ENCODE measurements at regions not wholly inside any gene's neighbourhood (a gene's known extent, or its start where the extent isn't known, plus 50 kb on each side); places are given as distances from the start of the nearest gene placed in this dataset.

DNA sequence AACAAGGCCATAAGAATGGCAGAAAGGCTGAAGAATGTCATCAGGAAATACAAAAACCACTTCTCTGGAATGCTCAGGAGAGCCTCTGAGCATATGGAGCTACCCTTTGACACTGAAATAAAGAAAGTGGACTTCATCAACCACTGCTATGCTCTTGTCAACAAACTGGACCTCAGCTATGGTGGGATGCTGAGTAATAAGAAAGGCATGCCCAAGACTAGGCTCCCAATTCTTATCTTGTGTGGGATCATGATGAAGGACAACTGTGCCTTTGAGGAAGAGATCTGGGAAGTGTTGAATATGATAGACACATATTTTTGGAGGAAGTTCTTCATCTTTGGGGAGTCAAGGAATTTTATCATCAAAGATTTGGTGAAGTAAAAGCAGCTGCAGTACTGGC lies 86.9 kb upstream of the MAGEB16 start:
- H3K4me1 ChIP-seq (ENCODE audit: control insufficient read depth, low read depth, low read length) = no peaks in the 10 kb centered on the region

DNA sequence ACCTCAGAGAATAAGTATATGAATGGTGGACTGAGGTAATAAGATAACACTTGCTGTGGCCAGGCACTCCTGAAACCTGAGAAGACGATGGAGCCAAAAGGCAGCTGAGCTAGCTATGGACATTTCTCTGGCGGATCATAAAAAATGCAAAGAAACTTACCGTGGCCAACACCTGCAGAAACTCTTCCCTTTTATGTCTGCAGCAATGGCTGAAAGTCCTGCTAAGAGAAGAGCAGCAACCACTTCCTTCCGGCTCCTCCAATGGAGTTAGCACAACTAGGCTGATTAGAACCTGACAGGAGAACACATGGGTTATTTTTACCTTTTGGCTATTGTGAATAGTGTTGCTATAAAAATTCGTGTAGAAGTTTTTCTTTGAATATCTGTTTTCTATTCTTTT lies 76.0 kb upstream of the MAGEB16 start:
- Histone ChIP-seq H3K36me3 (ENCODE audit: control insufficient read depth, low read depth, low read length) (no peaks in the 10 kb centered on the region), H3K4me1 (ENCODE audit: control insufficient read depth, low read depth, low read length) (no peaks in the 10 kb centered on the region), H3K4me3 (ENCODE audit: low read length) (no peak overlapping the region), H3K9ac (ENCODE audit: low read length) (no peak overlapping the region), H3K27ac (ENCODE audit: low read length) (no peak overlapping the region), H3K9me3 (ENCODE audit: control insufficient read depth, low read depth, low read length) (peaks cover 26% of the 10 kb centered on the region), H3K27me3 (ENCODE audit: control insufficient read depth, insufficient read depth, low read length) (peaks cover 27% of the 10 kb centered on the region)

More for the DNA sequence above, 86.9 kb upstream of the MAGEB16 start:
- Histone ChIP-seq H3K9me3 (ENCODE audit: control insufficient read depth, low read depth, low read length) (peaks cover 3% of the 10 kb centered on the region), H3K4me3 (ENCODE audit: low read length) (no peak overlapping the region), H3K36me3 (ENCODE audit: control insufficient read depth, low read depth, low read length) (no peaks in the 10 kb centered on the region), H3K27ac (ENCODE audit: low read length) (no peak overlapping the region), H3K27me3 (ENCODE audit: control insufficient read depth, insufficient read depth, low read length) (no peaks in the 10 kb centered on the region), H3K9ac (ENCODE audit: low read length) (no peak overlapping the region)

DNA sequence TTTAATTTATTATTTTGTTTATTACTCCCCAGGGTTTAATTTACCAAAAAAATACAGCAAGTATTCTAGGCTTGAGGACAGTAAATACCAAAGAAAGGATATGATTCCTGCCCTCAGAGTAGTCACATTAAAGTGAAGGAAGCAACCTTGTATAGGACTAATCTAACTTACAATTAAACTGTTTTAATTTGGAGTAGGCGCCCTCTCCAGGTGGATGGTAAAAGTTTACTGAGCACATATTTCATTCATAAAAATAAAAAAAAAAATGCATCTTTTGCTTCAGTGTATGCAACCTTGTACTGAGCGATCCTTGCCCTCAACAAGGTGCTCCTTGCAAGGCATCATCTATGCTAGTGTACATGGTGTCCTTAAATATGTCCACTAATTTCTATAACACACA lies 72.0 kb upstream of the MAGEB16 start:
- Histone ChIP-seq H3K36me3 (ENCODE audit: control insufficient read depth, low read depth, low read length) (no peaks in the 10 kb centered on the region), H3K4me3 (ENCODE audit: low read length) (no peak overlapping the region), H3K27ac (ENCODE audit: low read length) (no peak overlapping the region), H3K9ac (ENCODE audit: low read length) (no peak overlapping the region), H3K27me3 (ENCODE audit: control insufficient read depth, insufficient read depth, low read length) (peaks cover 67% of the 10 kb centered on the region), H3K4me1 (ENCODE audit: control insufficient read depth, low read depth, low read length) (no peaks in the 10 kb centered on the region), H3K9me3 (ENCODE audit: control insufficient read depth, low read depth, low read length) (peaks cover 35% of the 10 kb centered on the region)

DNA sequence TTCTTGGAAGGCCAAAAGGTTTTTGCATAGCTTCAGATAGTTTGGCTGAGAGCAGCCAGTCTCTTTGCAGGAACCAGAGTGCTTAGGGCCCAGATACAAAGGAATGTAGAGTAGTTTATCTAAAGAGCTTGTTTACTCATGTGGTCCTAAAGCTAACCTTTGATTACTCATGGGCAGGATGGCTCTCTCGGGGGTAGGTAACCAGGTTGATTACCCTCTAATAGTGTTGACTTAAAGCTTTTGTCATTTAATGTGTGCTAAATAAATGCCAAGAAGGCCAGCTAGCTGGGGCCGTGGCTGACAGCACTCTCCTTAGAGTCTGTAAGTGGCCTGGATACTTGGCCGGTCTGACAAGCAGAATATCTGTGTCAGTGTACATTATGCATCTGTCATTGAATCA lies 69.7 kb upstream of the MAGEB16 start:
- H3K27me3 ChIP-seq (ENCODE audit: control insufficient read depth, insufficient read depth, low read length) = peaks cover 90% of the 10 kb centered on the region
- H3K4me1 ChIP-seq (ENCODE audit: control insufficient read depth, low read depth, low read length) = no peaks in the 10 kb centered on the region
- H3K9me3 ChIP-seq (ENCODE audit: control insufficient read depth, low read depth, low read length) = peaks cover 37% of the 10 kb centered on the region
- H3K27ac ChIP-seq (ENCODE audit: low read length) = no peak overlapping the region
- H3K9ac ChIP-seq (ENCODE audit: low read length) = no peak overlapping the region
- no peak overlapping the region for H3K4me3 ChIP-seq (ENCODE audit: low read length)
- H3K36me3 ChIP-seq (ENCODE audit: control insufficient read depth, low read depth, low read length) = no peaks in the 10 kb centered on the region

DNA sequence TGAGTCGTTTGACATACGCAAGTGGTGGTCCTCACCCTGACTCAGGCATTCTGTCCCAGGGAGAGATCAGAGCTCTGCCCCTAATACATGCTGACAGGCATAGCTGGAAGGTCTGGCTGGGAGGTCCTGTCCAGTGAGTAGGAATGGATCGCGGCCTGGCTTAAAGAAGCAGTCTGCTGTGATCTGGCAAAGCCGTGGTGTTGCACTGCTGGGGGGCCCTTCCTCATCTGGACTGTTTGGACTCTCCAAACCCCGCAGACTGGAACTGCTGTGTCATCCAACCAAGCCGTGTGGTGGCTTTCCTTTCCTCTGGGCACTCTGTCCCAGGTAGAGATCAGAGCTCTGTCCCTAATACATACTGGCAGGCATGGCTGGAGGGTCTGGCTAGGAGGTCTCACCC lies 64.3 kb upstream of the MAGEB16 start:
- no peak overlapping the region for H3K9ac ChIP-seq (ENCODE audit: low read length)
- H3K36me3 ChIP-seq (ENCODE audit: control insufficient read depth, low read depth, low read length) = no peaks in the 10 kb centered on the region
- H3K4me3 ChIP-seq (ENCODE audit: low read length) = no peak overlapping the region
- peaks cover 62% of the 10 kb centered on the region for H3K27me3 ChIP-seq (ENCODE audit: control insufficient read depth, insufficient read depth, low read length)
- no peak overlapping the region for H3K27ac ChIP-seq (ENCODE audit: low read length)
- H3K4me1 ChIP-seq (ENCODE audit: control insufficient read depth, low read depth, low read length) = no peaks in the 10 kb centered on the region
- peaks cover 25% of the 10 kb centered on the region for H3K9me3 ChIP-seq (ENCODE audit: control insufficient read depth, low read depth, low read length)

DNA sequence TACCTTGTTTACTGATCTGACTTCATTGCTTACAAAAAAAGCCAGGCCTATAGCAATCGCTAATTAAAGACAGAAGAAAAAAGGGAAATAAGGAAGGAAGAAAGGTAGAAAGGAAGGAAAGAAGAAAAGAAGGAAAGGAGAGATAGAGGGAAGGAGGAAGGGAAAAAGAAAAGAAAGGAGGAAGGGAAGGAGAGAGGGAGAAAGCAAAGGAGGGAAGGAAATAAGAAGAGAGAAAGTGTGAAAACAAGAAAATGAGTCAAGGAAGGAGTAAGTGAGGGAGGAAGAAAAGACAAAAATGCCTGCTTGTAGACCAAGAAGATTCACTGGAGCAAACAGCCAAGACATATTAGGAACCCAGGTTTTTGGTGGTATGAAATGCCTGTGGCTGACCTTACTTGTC lies 57.0 kb upstream of the MAGEB16 start:
- H3K36me3 ChIP-seq (ENCODE audit: control insufficient read depth, low read depth, low read length) = no peaks in the 10 kb centered on the region
- H3K4me1 ChIP-seq (ENCODE audit: control insufficient read depth, low read depth, low read length) = no peaks in the 10 kb centered on the region
- H3K27ac ChIP-seq (ENCODE audit: low read length) = no peak overlapping the region
- no peaks in the 10 kb centered on the region for H3K27me3 ChIP-seq (ENCODE audit: control insufficient read depth, insufficient read depth, low read length)
- H3K9me3 ChIP-seq (ENCODE audit: control insufficient read depth, low read depth, low read length) = peaks cover 18% of the 10 kb centered on the region
- no peak overlapping the region for H3K4me3 ChIP-seq (ENCODE audit: low read length)
- H3K9ac ChIP-seq (ENCODE audit: low read length) = no peak overlapping the region

DNA sequence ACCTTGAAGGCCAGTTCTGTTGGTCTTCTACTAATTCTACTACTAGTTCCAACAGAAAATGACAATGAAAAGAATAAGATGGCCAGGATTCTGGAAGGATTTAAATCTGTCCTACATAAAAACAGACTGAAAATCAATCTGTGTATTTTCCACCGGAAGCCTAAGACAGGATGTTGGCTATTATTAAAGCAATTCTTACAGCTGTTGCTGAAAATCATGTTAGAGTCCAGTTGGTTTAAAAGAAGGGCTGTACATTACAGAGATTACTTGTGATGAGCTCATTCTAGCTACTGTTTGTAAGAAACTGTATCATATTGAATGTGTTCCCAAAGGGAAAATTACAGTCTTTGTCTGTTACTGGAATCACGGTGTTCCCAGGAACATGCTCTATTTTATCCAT lies 54.8 kb upstream of the MAGEB16 start:
- no peak overlapping the region for H3K9ac ChIP-seq (ENCODE audit: low read length)
- peaks cover 22% of the 10 kb centered on the region for H3K9me3 ChIP-seq (ENCODE audit: control insufficient read depth, low read depth, low read length)
- no peaks in the 10 kb centered on the region for H3K4me1 ChIP-seq (ENCODE audit: control insufficient read depth, low read depth, low read length)
- no peaks in the 10 kb centered on the region for H3K36me3 ChIP-seq (ENCODE audit: control insufficient read depth, low read depth, low read length)
- no peak overlapping the region for H3K4me3 ChIP-seq (ENCODE audit: low read length)
- H3K27ac ChIP-seq (ENCODE audit: low read length) = no peak overlapping the region
- no peaks in the 10 kb centered on the region for H3K27me3 ChIP-seq (ENCODE audit: control insufficient read depth, insufficient read depth, low read length)

All from iPS-18a (cell line).